ENCODE measurements at regions not wholly inside any gene's neighbourhood (a gene's known extent, or its start where the extent isn't known, plus 50 kb on each side); places are given as distances from the start of the nearest gene placed in this dataset.

DNA sequence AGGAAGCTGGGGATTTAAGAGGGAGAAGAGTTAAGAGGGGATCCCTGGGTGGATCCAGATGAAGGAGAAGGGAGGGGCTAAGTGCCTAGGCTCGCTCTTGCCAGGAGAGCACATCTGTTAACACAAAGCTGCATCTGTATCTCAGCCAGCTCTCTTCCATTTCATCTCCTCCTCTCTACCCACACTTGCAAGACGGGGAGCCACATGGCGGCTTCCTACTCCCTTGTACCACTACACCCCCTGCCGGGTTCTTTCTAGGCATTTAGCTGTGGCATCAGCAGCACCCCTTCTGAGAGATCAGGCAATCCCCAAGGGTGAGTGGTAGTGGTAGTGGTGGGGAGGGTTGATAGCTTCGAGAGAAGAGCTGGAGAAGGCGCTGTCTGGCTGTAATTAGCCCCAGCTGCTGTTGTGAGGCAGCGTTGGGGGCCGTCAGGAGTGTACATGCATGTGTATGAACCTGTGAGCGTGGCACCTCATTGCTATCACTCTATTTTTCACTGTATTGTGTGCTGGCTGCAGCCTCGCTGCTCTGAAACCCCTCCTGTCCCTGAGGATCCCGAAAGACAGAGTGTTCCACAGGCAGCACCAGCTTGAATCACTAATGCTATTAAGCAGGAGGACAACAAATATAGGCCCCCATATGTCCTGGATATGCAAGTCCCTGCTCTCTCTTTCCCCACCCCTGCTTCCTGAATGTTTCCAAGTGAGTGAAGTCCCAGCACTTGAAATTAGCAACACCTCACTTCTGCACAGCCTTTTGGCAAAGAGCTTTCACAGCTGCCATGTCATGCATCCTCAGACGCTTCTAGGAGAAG lies 73.7 kb downstream of the RTL9 start:
- no peak overlapping the region for H2AFZ ChIP-seq (ENCODE audit: low read length)
- no peak overlapping the region for H3K4me3 ChIP-seq (ENCODE audit: low read depth, low read length, poor library complexity, severe bottlenecking)
- TF ChIP-seq, protein P1, sequence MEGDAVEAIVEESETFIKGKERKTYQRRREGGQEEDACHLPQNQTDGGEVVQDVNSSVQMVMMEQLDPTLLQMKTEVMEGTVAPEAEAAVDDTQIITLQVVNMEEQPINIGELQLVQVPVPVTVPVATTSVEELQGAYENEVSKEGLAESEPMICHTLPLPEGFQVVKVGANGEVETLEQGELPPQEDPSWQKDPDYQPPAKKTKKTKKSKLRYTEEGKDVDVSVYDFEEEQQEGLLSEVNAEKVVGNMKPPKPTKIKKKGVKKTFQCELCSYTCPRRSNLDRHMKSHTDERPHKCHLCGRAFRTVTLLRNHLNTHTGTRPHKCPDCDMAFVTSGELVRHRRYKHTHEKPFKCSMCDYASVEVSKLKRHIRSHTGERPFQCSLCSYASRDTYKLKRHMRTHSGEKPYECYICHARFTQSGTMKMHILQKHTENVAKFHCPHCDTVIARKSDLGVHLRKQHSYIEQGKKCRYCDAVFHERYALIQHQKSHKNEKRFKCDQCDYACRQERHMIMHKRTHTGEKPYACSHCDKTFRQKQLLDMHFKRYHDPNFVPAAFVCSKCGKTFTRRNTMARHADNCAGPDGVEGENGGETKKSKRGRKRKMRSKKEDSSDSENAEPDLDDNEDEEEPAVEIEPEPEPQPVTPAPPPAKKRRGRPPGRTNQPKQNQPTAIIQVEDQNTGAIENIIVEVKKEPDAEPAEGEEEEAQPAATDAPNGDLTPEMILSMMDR (IDR thresholded peaks at IDR 0.05; ENCODE audit: low read length) = no peak
- no peak for TF ChIP-seq EZH2 (IDR thresholded peaks at IDR 0.05; ENCODE audit: borderline replicate concordance, low read length)
- no peak overlapping the region for H3K27ac ChIP-seq (ENCODE audit: low read depth, low read length, poor library complexity, severe bottlenecking)
- H3K9me3 ChIP-seq (ENCODE audit: low read length) = no peaks in the 10 kb centered on the region
- no peaks in the 10 kb centered on the region for H3K36me3 ChIP-seq (ENCODE audit: insufficient read depth, low read length)
- H3K9ac ChIP-seq (ENCODE audit: low read length) = no peak overlapping the region
- H3F3A ChIP-seq (ENCODE audit: insufficient read depth, low read length) = no peaks in the 10 kb centered on the region
- no peaks in the 10 kb centered on the region for H3K79me2 ChIP-seq (ENCODE audit: insufficient read depth, low read length)
- no peaks in the 10 kb centered on the region for H4K20me1 ChIP-seq (ENCODE audit: insufficient read depth, low read length)
- no peaks in the 10 kb centered on the region for H3K9me2 ChIP-seq (ENCODE audit: low read depth, low read length)
- no peak overlapping the region for H3K4me2 ChIP-seq (ENCODE audit: low read length)
- H3K4me1 ChIP-seq (ENCODE audit: insufficient read depth, low read length, severe bottlenecking) = no peaks in the 10 kb centered on the region
- H3K27me3 ChIP-seq (ENCODE audit: insufficient read depth, low read length) = no peaks in the 10 kb centered on the region

DNA sequence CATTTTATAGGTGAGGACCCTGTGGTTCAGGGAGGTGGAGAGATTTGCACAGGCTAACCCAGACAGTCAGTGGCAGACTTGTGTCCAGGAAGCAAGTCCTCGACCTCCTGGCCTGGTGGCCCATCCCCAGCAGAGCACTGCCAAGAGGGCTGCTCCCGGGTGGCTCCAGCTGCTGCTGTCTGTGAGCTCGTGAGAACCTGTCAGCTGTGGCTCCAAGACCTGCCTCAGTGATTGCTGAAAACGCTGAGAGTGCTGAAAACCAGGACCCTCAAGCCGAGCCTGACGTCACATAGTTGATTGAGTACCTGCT lies 74.2 kb downstream of the RTL9 start:
- Histone ChIP-seq H3K9me3 (ENCODE audit: low read length) (no peaks in the 10 kb centered on the region), H3K4me1 (ENCODE audit: insufficient read depth, low read length, severe bottlenecking) (no peaks in the 10 kb centered on the region), H2AFZ (ENCODE audit: low read length) (no peak overlapping the region), H4K20me1 (ENCODE audit: insufficient read depth, low read length) (no peaks in the 10 kb centered on the region), H3K9me2 (ENCODE audit: low read depth, low read length) (no peaks in the 10 kb centered on the region), H3K4me3 (ENCODE audit: low read depth, low read length, poor library complexity, severe bottlenecking) (no peak overlapping the region), H3F3A (ENCODE audit: insufficient read depth, low read length) (no peaks in the 10 kb centered on the region), H3K36me3 (ENCODE audit: insufficient read depth, low read length) (no peaks in the 10 kb centered on the region), H3K79me2 (ENCODE audit: insufficient read depth, low read length) (no peaks in the 10 kb centered on the region), H3K27ac (ENCODE audit: low read depth, low read length, poor library complexity, severe bottlenecking) (no peak overlapping the region), H3K4me2 (ENCODE audit: low read length) (no peak overlapping the region), H3K27me3 (ENCODE audit: insufficient read depth, low read length) (no peaks in the 10 kb centered on the region), H3K9ac (ENCODE audit: low read length) (no peak overlapping the region)
- TF ChIP-seq, protein P1 (IDR thresholded peaks at IDR 0.05; ENCODE audit: low read length) = no peak
- no peak for TF ChIP-seq EZH2 (IDR thresholded peaks at IDR 0.05; ENCODE audit: borderline replicate concordance, low read length)

DNA sequence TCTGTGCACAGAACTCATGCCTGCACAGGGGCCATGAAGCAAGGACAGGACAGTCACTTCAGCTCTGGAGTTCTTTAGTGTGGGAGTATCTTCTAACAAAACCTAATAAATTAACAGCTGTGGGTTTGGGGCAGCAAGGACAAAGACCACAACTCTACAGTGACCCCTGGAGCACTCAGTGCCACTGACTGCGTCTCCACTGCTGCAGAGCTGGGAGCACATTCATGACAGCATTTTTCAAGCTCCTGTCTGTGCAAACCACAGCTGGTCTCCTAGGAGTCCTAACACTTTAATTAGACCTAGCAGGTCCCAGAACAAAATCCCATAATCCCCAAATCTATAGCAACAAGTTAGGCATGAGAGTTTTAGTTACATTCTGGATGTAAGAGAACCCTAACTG lies 76.5 kb downstream of the RTL9 start:
- no peaks in the 10 kb centered on the region for H3K79me2 ChIP-seq (ENCODE audit: insufficient read depth, low read length)
- H3K36me3 ChIP-seq (ENCODE audit: insufficient read depth, low read length) = no peaks in the 10 kb centered on the region
- no peak overlapping the region for H3K27ac ChIP-seq (ENCODE audit: low read depth, low read length, poor library complexity, severe bottlenecking)
- H3K9me2 ChIP-seq (ENCODE audit: low read depth, low read length) = no peaks in the 10 kb centered on the region
- H4K20me1 ChIP-seq (ENCODE audit: insufficient read depth, low read length) = no peaks in the 10 kb centered on the region
- no peaks in the 10 kb centered on the region for H3K9me3 ChIP-seq (ENCODE audit: low read length)
- H3F3A ChIP-seq (ENCODE audit: insufficient read depth, low read length) = no peaks in the 10 kb centered on the region
- H3K4me2 ChIP-seq (ENCODE audit: low read length) = no peak overlapping the region
- H3K9ac ChIP-seq (ENCODE audit: low read length) = no peak overlapping the region
- no peak for TF ChIP-seq EZH2 (IDR thresholded peaks at IDR 0.05; ENCODE audit: borderline replicate concordance, low read length)
- TF ChIP-seq, protein P1 (IDR thresholded peaks at IDR 0.05; ENCODE audit: low read length) = no peak
- H3K4me1 ChIP-seq (ENCODE audit: insufficient read depth, low read length, severe bottlenecking) = no peaks in the 10 kb centered on the region
- H3K27me3 ChIP-seq (ENCODE audit: insufficient read depth, low read length) = no peaks in the 10 kb centered on the region
- no peak overlapping the region for H2AFZ ChIP-seq (ENCODE audit: low read length)
- no peak overlapping the region for H3K4me3 ChIP-seq (ENCODE audit: low read depth, low read length, poor library complexity, severe bottlenecking)
